Neural cell (in vitro differentiated cells): ENCODE measurements at regions not wholly inside any gene's neighbourhood (a gene's known extent, or its start where the extent isn't known, plus 50 kb on each side); places are given as distances from the start of the nearest gene placed in this dataset.

Experiments
- H2AFZ ChIP-seq: fragments of 200-600, 300-800 bp; sonication (generic), shearing (Covaris generic); 2 replicates; pipeline ENCODE4 v1.6.0; 2014; ENCODE audit warnings: low read depth, mild to moderate bottlenecking, antibody characterized with exemption, low read length, moderate library complexity
- H3F3A ChIP-seq: fragments of 200-600 bp; shearing (Covaris generic); 2 replicates; pipeline ENCODE4 v1.6.1; 2016; ENCODE audit warnings: mild to moderate bottlenecking, moderate library complexity, mixed read lengths, antibody characterized with exemption, low read length; ENCODE audit not compliant: insufficient read depth, poor library complexity, severe bottlenecking
- H3K27ac ChIP-seq: fragments of 200-600, 300-800 bp; sonication (generic), shearing (Covaris generic); 2 replicates; pipeline ENCODE4 v1.5.1; 2014; ENCODE audit warnings: mild to moderate bottlenecking, low read length, moderate library complexity
- H3K27me3 ChIP-seq: fragments of 300-800, 200-600 bp; sonication (generic), shearing (Covaris generic); 2 replicates; pipeline ENCODE4 v1.6.0; 2014; ENCODE audit warnings: mild to moderate bottlenecking, low read depth, low read length, moderate library complexity; ENCODE audit not compliant: insufficient read depth
- H3K36me3 ChIP-seq: fragments of 300-800, 200-600 bp; sonication (generic), shearing (Covaris generic); 2 replicates; pipeline ENCODE4 v1.5.1; 2014; ENCODE audit warnings: mild to moderate bottlenecking, antibody characterized with exemption, low read length, moderate library complexity; ENCODE audit not compliant: insufficient read depth
- H3K4me2 ChIP-seq: fragments of 300-800, 200-600 bp; sonication (generic), shearing (Covaris generic); 2 replicates; pipeline ENCODE4 v1.6.0; 2014; ENCODE audit warnings: mild to moderate bottlenecking, low read length
- H3K4me3 ChIP-seq: fragments of 300-800, 200-600 bp; sonication (generic), shearing (Covaris generic); 2 replicates; pipeline ENCODE4 v1.5.1; 2014; ENCODE audit warnings: mild to moderate bottlenecking, low read length, moderate library complexity
- H3K79me2 ChIP-seq: fragments of 200-600 bp; shearing (Covaris generic); replicated peaks from 2 replicates; pipeline ENCODE4 v1.6.0; 2014; ENCODE audit warnings: mild to moderate bottlenecking, low read length, moderate library complexity; ENCODE audit not compliant: insufficient read depth
- H3K9ac ChIP-seq: fragments of 300-800, 200-600 bp; sonication (generic), shearing (Covaris generic); 2 replicates; pipeline ENCODE4 v1.6.1; 2016; ENCODE audit warnings: mild to moderate bottlenecking, low read length, mixed read lengths
- H3K9me2 ChIP-seq: fragments of 200-600 bp; shearing (Covaris generic); 2 replicates; pipeline ENCODE4 v1.6.1; 2016; ENCODE audit warnings: mild to moderate bottlenecking, low read length, mixed read lengths; ENCODE audit not compliant: insufficient read depth
- H3K9me3 ChIP-seq: fragments of 200-600, 300-800 bp; sonication (generic), shearing (Covaris generic); 2 replicates; pipeline ENCODE4 v1.6.1; 2016; ENCODE audit warnings: mild to moderate bottlenecking, mixed run types, low read length, moderate library complexity, mixed read lengths
- H4K20me1 ChIP-seq: fragments of 200-600 bp; shearing (Covaris generic); 2 replicates; pipeline ENCODE4 v1.6.1; 2016; ENCODE audit warnings: mild to moderate bottlenecking, mixed run types; ENCODE audit not compliant: insufficient read depth
- EP300 ChIP-seq: fragments of 450-650 bp; conservative IDR thresholded peaks from 2 replicates; pipeline ENCODE4 v1.6.1; 2014; ENCODE audit warnings: antibody characterized with exemption, mild to moderate bottlenecking, moderate library complexity; ENCODE audit not compliant: poor library complexity, severe bottlenecking
- EZH2 ChIP-seq: fragments of 200-600, 300-800 bp; shearing (Covaris generic), sonication (generic); IDR thresholded peaks from 2 replicates; pipeline ENCODE4 v1.6.1; 2014; ENCODE audit warnings: antibody characterized with exemption, low read length, borderline replicate concordance, mild to moderate bottlenecking; ENCODE audit not compliant: insufficient read depth, poor library complexity, severe bottlenecking
- MXI1 ChIP-seq: fragments of 450-650 bp; conservative IDR thresholded peaks from 2 replicates; pipeline ENCODE4 v1.6.1; 2014; ENCODE audit warnings: antibody characterized with exemption, mild to moderate bottlenecking; ENCODE audit not compliant: poor library complexity, severe bottlenecking
- POLR2AphosphoS5 ChIP-seq: IDR thresholded peaks from 2 replicates; pipeline ENCODE4 v1.6.1; 2012
- RAD21 ChIP-seq: fragments of 450-650 bp; conservative IDR thresholded peaks from 2 replicates; pipeline ENCODE4 v1.6.1; 2014; ENCODE audit warnings: antibody characterized with exemption, mild to moderate bottlenecking, moderate library complexity
- SMC3 ChIP-seq: fragments of 450-650 bp; conservative IDR thresholded peaks from 2 replicates; pipeline ENCODE4 v1.6.1; 2014; ENCODE audit warnings: antibody characterized with exemption, mild to moderate bottlenecking, moderate library complexity; ENCODE audit not compliant: poor library complexity
- TAF1 ChIP-seq: IDR thresholded peaks from 2 replicates; pipeline ENCODE4 v1.6.1; 2012; ENCODE audit warnings: low read depth
- TF ChIP-seq, protein P1 (sequence below): fragments of 450-650 bp; IDR thresholded peaks from 2 replicates; pipeline ENCODE4 v1.5.1; 2014; ENCODE audit warnings: antibody characterized with exemption, mild to moderate bottlenecking, moderate library complexity; ENCODE audit not compliant: poor library complexity, severe bottlenecking
- TF ChIP-seq, protein P2 (sequence below): IDR thresholded peaks from 2 replicates; pipeline ENCODE4 v1.6.1; 2012; ENCODE audit warnings: borderline replicate concordance

DNA sequence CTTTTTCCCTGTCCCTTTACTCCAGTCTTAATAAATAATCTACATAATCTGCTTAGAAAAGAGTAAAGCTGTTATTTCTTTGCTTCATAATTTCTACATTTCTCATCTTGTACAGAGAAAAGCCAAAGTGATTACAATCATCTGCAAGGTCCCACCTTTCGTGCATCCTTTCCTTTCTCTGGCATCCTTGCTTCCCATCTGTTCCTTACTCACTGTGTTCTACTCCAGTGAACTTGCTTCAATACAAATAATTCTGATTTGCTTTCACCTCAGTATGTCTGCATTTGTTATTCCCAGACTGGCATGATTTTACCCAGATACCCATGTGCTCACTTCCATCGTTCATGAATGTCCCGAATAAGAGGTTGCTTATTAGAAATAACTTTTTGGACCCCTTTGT lies 99.4 kb upstream of the DSEL start:
- H3K4me3 ChIP-seq: no peak overlapping the region
- no peak overlapping the region for H3K4me2 ChIP-seq
- TF ChIP-seq, protein P1, sequence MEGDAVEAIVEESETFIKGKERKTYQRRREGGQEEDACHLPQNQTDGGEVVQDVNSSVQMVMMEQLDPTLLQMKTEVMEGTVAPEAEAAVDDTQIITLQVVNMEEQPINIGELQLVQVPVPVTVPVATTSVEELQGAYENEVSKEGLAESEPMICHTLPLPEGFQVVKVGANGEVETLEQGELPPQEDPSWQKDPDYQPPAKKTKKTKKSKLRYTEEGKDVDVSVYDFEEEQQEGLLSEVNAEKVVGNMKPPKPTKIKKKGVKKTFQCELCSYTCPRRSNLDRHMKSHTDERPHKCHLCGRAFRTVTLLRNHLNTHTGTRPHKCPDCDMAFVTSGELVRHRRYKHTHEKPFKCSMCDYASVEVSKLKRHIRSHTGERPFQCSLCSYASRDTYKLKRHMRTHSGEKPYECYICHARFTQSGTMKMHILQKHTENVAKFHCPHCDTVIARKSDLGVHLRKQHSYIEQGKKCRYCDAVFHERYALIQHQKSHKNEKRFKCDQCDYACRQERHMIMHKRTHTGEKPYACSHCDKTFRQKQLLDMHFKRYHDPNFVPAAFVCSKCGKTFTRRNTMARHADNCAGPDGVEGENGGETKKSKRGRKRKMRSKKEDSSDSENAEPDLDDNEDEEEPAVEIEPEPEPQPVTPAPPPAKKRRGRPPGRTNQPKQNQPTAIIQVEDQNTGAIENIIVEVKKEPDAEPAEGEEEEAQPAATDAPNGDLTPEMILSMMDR: no peak
- no peak for TF ChIP-seq SMC3
- TF ChIP-seq, protein P2, sequence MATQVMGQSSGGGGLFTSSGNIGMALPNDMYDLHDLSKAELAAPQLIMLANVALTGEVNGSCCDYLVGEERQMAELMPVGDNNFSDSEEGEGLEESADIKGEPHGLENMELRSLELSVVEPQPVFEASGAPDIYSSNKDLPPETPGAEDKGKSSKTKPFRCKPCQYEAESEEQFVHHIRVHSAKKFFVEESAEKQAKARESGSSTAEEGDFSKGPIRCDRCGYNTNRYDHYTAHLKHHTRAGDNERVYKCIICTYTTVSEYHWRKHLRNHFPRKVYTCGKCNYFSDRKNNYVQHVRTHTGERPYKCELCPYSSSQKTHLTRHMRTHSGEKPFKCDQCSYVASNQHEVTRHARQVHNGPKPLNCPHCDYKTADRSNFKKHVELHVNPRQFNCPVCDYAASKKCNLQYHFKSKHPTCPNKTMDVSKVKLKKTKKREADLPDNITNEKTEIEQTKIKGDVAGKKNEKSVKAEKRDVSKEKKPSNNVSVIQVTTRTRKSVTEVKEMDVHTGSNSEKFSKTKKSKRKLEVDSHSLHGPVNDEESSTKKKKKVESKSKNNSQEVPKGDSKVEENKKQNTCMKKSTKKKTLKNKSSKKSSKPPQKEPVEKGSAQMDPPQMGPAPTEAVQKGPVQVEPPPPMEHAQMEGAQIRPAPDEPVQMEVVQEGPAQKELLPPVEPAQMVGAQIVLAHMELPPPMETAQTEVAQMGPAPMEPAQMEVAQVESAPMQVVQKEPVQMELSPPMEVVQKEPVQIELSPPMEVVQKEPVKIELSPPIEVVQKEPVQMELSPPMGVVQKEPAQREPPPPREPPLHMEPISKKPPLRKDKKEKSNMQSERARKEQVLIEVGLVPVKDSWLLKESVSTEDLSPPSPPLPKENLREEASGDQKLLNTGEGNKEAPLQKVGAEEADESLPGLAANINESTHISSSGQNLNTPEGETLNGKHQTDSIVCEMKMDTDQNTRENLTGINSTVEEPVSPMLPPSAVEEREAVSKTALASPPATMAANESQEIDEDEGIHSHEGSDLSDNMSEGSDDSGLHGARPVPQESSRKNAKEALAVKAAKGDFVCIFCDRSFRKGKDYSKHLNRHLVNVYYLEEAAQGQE: no peak
- no peak for TF ChIP-seq TAF1
- TF ChIP-seq EP300: no peak
- no peak for TF ChIP-seq RAD21
- TF ChIP-seq POLR2AphosphoS5: no peak
- no peak for TF ChIP-seq EZH2
- no peak for TF ChIP-seq MXI1

DNA sequence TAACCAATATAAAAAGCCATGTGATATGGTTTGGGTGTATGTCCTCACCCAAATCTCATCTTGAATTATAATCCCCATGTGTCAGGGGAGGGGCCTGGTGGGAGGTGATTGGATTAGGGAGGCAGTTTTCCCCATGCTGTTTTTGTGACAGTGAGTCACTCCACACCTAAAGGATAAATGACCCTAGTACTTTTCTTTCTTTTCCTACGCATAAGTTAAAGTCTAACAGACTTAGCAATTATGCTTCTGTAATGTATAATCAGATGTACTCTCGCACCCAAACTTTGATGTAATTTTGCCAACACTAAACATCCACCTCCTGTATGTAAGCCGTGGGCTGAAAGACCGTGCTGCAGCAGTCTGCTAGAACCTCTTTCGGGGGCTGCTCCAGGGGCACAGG lies 97.2 kb upstream of the DSEL start:
- Histone ChIP-seq H3K27ac (no peak overlapping the region), H3K27me3 (no peaks in the 10 kb centered on the region), H4K20me1 (no peaks in the 10 kb centered on the region), H3K79me2 (no peaks in the 10 kb centered on the region), H3K4me3 (no peak overlapping the region), H3K36me3 (no peaks in the 10 kb centered on the region), H3K4me2 (no peak overlapping the region), H3F3A (no peaks in the 10 kb centered on the region), H3K9me2 (no peaks in the 10 kb centered on the region), H3K9ac (no peak overlapping the region), H3K9me3 (no peaks in the 10 kb centered on the region), H2AFZ (no peak overlapping the region)
- no peak for TF ChIP-seq EP300
- no peak for TF ChIP-seq TAF1
- TF ChIP-seq, protein P2: no peak
- TF ChIP-seq POLR2AphosphoS5: no peak
- no peak for TF ChIP-seq MXI1
- TF ChIP-seq, protein P1: no peak
- TF ChIP-seq RAD21: no peak
- no peak for TF ChIP-seq EZH2
- TF ChIP-seq SMC3: no peak

More for the DNA sequence above, 99.4 kb upstream of the DSEL start:
- H3F3A ChIP-seq: no peaks in the 10 kb centered on the region
- H3K9me3 ChIP-seq: no peaks in the 10 kb centered on the region
- no peaks in the 10 kb centered on the region for H3K27me3 ChIP-seq
- no peaks in the 10 kb centered on the region for H4K20me1 ChIP-seq
- no peaks in the 10 kb centered on the region for H3K36me3 ChIP-seq
- H2AFZ ChIP-seq: no peak overlapping the region
- no peak overlapping the region for H3K27ac ChIP-seq
- no peak overlapping the region for H3K9ac ChIP-seq
- no peaks in the 10 kb centered on the region for H3K9me2 ChIP-seq
- no peaks in the 10 kb centered on the region for H3K79me2 ChIP-seq
